Gastroesophageal sphincter (tissue), 4 donors: ENCODE measurements at regions not wholly inside any gene's neighbourhood (a gene's known extent, or its start where the extent isn't known, plus 50 kb on each side); places are given as distances from the start of the nearest gene placed in this dataset.
A peak's percentile ranks its signal among the peaks of the same experiment; 100 is the strongest.

Experiments used
- ATAC-seq: fragments of 150-250 bp; one replicate; pipeline ENCODE4 v1.9.1; 2016; ENCODE audit warnings: mild to moderate bottlenecking, moderate library complexity
- H3K27ac ChIP-seq, 4 donors: fragments of 200-600 bp; sonication (generic) in 3 of 4; 1 replicate in 3 of 4; 2 replicates in 1 of 4; pipeline ENCODE4 v1.5.1; 2016 to 2019
- H3K27me3 ChIP-seq: fragments of 200-600 bp; sonication (generic); one replicate; pipeline ENCODE4 v1.5.1; 2019
- H3K36me3 ChIP-seq, 2 donors: fragments of 200-600 bp; sonication (generic); one replicate each; pipeline ENCODE4 v1.5.1; 2019; ENCODE audit warnings: control low read depth in 1 of 2
- H3K4me1 ChIP-seq, 3 donors: fragments of 200-600 bp; sonication (generic); 1 replicate in 2 of 3; 2 replicates in 1 of 3; pipeline ENCODE4 v1.5.1; 2016 to 2019; ENCODE audit warnings: control low read depth in 2 of 3
- H3K4me3 ChIP-seq, 2 donors: fragments of 200-600 bp; sonication (generic); one replicate each; pipeline ENCODE4 v1.5.1; 2019; ENCODE audit warnings: mild to moderate bottlenecking in 1 of 2, moderate library complexity in 1 of 2
- H3K9me3 ChIP-seq, 3 donors: fragments of 200-600 bp; sonication (generic); one replicate each; pipeline ENCODE4 v1.5.1; 2017 to 2019; ENCODE audit warnings: control low read depth in 2 of 3
- EP300 ChIP-seq: sonication (generic); formaldehyde crosslinking; IDR thresholded peaks from one replicate; pipeline ENCODE4 v1.6.1; 2017; ENCODE audit warnings: antibody characterized with exemption, mild to moderate bottlenecking
- POLR2A ChIP-seq, 2 donors: fragments of 450-650 bp; IDR thresholded peaks; one replicate each; pipeline ENCODE4 v1.6.1; 2017; ENCODE audit warnings: antibody characterized with exemption in 2 of 2, mild to moderate bottlenecking in 2 of 2, moderate library complexity in 1 of 2
- POLR2AphosphoS5 ChIP-seq: sonication (generic); formaldehyde crosslinking; IDR thresholded peaks from one replicate; pipeline ENCODE4 v1.6.1; 2017; ENCODE audit warnings: antibody characterized with exemption
- WGBS, 2 donors: methylation state at CpG; one replicate each; pipeline ENCODE4 v1.1.5; 2018; ENCODE audit warnings: low coverage in 1 of 2; 5-methylcytosine and 5-hydroxymethylcytosine counted together
- TF ChIP-seq, protein P1 (sequence below), 4 experiments: fragments of 200-600 bp in 2 of 4; fragments of 450-650 bp in 2 of 4; sonication (generic) in 1 of 4; IDR thresholded peaks; one replicate each; pipeline ENCODE4 v1.5.1; 2017 to 2019; ENCODE audit warnings: antibody characterized with exemption in 4 of 4, mild to moderate bottlenecking in 2 of 4, moderate library complexity in 2 of 4

DNA sequence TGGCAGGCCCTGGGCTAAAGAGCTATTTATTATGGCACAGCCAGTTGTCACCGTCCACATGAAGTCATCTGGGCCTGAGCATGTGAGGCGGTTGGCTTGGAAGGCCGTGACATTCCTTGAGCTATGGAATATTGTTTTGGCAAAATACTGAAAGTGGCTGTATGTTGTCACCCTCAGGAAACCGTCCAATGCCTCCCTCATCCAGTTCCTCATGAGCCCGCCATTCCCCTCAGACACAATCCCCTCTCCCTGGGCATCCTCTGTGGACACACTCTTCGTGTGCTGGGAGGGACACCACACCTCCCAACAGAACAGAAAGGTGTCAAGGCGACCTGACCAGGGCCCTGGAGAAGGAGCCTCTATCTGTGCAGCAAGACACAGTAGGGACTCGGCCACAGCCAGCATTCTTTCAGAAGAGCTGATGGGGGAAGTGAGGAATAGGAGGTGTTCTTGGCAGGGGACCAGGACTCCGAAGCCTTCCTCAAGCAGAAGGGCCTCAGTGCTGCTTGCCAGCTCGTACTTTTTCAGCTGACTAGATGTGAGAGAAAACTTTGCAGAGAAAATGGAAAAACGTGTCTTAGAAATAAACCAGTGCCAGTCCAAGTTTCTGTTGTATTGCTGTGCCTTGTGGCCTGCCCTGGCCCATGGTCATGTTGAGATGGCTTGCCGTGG lies 120.5 kb downstream of the SOD2 start:
- H3K27me3 ChIP-seq = no peaks in the 10 kb centered on the region
- no peak overlapping the region for H3K27ac ChIP-seq
- no peak for ATAC-seq

DNA sequence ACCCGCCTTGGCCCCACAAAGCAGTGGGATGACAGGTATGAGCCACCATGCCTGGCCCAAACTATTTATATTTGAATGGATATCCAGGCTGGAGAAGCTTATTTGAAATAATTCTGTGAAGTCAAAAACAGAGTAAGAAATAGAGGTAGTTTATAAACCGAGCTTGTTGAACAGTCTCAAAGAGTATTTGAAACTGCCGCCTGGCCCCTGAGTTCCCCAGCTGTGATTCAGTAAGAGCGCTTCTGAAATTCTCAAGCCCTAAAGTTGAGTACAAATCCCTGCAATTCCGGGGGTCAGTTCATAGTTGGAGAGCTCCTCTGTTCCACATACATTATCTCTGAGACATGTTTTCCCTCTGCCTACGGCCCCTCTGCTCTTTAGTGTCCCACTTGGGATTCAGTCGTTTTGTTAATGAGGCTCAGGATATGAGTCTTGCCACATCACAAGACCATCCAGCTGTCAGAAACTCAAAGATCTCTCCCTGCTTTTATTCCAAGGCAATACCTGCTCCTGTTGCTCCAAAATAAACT lies 127.8 kb downstream of the SOD2 start:
- no peak overlapping the region for H3K4me3 ChIP-seq
- H3K9me3 ChIP-seq = peaks cover 0 to 15% (median 0%) of the 10 kb centered on the region in 3 donors
- no peak for ATAC-seq
- TF ChIP-seq, protein P1, sequence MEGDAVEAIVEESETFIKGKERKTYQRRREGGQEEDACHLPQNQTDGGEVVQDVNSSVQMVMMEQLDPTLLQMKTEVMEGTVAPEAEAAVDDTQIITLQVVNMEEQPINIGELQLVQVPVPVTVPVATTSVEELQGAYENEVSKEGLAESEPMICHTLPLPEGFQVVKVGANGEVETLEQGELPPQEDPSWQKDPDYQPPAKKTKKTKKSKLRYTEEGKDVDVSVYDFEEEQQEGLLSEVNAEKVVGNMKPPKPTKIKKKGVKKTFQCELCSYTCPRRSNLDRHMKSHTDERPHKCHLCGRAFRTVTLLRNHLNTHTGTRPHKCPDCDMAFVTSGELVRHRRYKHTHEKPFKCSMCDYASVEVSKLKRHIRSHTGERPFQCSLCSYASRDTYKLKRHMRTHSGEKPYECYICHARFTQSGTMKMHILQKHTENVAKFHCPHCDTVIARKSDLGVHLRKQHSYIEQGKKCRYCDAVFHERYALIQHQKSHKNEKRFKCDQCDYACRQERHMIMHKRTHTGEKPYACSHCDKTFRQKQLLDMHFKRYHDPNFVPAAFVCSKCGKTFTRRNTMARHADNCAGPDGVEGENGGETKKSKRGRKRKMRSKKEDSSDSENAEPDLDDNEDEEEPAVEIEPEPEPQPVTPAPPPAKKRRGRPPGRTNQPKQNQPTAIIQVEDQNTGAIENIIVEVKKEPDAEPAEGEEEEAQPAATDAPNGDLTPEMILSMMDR (IDR thresholded peaks at IDR 0.05) = no peak
- no peaks in the 10 kb centered on the region for H3K27me3 ChIP-seq
- WGBS, 2 donors = 61% methylated on average over 6 of the region's 7 CpGs
- no peaks in the 10 kb centered on the region for H3K4me1 ChIP-seq
- no peak overlapping the region for H3K27ac ChIP-seq
- no peaks in the 10 kb centered on the region for H3K36me3 ChIP-seq

More for the DNA sequence above, 120.5 kb downstream of the SOD2 start:
- Histone ChIP-seq H3K36me3 (no peaks in the 10 kb centered on the region), H3K9me3 (peaks cover 0 to 15% (median 0%) of the 10 kb centered on the region in 3 donors), H3K4me1 (no peaks in the 10 kb centered on the region), H3K4me3 (no peak overlapping the region)
- WGBS, 2 donors = 58 to 70% methylated on average over 2 to 12 of the region's 12 CpGs
- no peak for TF ChIP-seq POLR2AphosphoS5

DNA sequence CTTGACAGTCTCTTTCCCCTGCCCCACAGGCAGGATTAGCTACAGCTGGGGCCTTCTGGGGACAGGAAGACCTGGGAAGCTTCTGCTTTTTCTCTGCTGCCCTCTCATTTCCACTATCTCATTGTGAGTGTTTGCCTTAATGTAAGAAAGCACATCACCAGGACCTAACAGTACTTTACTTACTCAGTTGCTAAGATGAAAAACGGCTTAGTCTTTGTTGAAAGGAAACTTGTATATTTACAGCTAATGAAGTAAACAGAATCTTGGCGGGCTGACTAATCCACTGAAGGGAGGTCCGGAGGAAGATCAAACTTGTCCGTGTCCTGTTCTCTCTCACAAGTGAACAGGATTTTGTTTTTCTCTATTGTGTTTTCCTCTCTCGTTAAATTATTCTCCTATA lies 128.6 kb downstream of the SOD2 start:
- Histone ChIP-seq H3K27ac (no peak overlapping the region), H3K4me3 (no peak overlapping the region), H3K27me3 (no peaks in the 10 kb centered on the region), H3K4me1 (no peaks in the 10 kb centered on the region), H3K36me3 (no peaks in the 10 kb centered on the region), H3K9me3 (peaks cover 0 to 8% (median 0%) of the 10 kb centered on the region in 3 donors)
- ATAC-seq = no peak
- WGBS, 2 donors = 75 to 84% methylated on average over 5 of the region's 5 CpGs
- TF ChIP-seq, protein P1 (IDR thresholded peaks at IDR 0.05) = no peak

DNA sequence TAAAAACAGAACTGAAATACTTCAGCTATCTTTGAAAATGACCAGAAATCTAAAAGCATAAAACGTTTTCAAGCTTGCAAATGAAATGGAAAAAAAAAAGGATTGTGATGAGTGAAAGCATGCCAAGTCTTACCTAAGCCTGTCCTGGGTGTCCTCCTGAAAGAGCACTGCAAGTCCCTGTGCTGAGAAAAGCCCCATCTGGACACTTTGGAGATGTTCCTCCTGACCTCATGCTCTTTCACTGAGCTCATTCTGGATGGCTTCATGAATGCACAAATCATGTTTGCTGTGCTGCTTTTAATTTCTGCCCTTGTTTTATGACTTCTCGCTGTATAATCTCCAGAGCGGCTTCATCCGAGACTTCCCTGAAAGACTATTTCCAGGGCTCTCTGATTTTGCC lies 136.0 kb downstream of the SOD2 start:
- 60 to 64% methylated on average over 4 of the region's 4 CpGs for WGBS, 2 donors
- no peaks in the 10 kb centered on the region for H3K27me3 ChIP-seq
- TF ChIP-seq POLR2AphosphoS5 = no peak
- TF ChIP-seq, protein P1 (IDR thresholded peaks at IDR 0.05) = no peak
- TF ChIP-seq EP300 = no peak
- TF ChIP-seq POLR2A (IDR thresholded peaks at IDR 0.05) = no peak
- ATAC-seq = peak; percentile 80
- no peaks in the 10 kb centered on the region for H3K36me3 ChIP-seq
- no peaks in the 10 kb centered on the region for H3K4me1 ChIP-seq
- no peaks in the 10 kb centered on the region for H3K9me3 ChIP-seq
- H3K27ac ChIP-seq = no peak overlapping the region
- no peak overlapping the region for H3K4me3 ChIP-seq

DNA sequence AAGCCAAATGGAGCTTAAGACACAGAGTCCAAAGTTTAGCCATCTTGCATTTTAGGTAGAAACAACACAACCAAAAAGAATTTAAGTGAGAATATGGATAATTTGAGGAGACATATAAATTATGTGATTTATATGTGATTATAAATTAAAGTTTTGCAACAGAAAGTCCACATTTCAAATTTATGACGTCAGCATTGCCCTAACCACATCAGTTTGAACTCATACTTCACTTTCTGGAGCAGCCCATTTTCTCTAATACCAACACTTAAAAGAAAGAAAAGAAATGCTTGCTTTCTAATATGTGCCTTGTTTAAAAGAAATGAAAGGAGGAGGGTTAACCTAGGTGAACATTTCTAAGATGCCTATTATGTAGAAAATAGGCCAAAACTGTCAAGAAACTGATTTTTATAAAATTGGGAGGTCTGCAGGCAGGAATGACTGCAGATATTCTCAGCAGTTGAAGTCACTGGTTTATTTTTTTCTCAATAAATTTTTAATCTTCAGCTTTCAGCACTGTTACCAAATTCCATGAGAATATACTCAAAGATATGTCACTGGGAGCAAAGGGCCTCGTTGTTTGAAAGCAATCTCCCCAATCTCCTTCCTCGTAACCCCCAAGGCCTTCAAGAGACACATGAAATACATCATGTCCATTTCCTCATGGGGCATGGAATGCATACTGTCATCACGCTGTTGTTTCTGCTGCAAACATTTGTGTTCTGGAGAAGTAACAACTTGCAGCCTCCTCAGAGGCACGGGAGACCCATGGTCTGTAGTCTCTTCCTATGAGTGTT lies 137.8 kb downstream of the SOD2 start:
- Histone ChIP-seq H3K4me3 (no peak overlapping the region), H3K36me3 (no peaks in the 10 kb centered on the region), H3K27ac (no peak overlapping the region), H3K27me3 (no peaks in the 10 kb centered on the region), H3K4me1 (no peaks in the 10 kb centered on the region), H3K9me3 (no peaks in the 10 kb centered on the region)
- no peak for TF ChIP-seq EP300
- no peak for TF ChIP-seq POLR2A (IDR thresholded peaks at IDR 0.05)
- TF ChIP-seq, protein P1 (IDR thresholded peaks at IDR 0.05) = no peak
- no peak for TF ChIP-seq POLR2AphosphoS5
- WGBS, 2 donors = 54 to 63% methylated on average over 4 to 5 of the region's 5 CpGs
- no peak for ATAC-seq
